ENCODE measurements at regions not wholly inside any gene's neighbourhood (a gene's known extent, or its start where the extent isn't known, plus 50 kb on each side); places are given as distances from the start of the nearest gene placed in this dataset.
"Not testable (repeated sequence)": the region's sequence is repeated elsewhere in the genome, so short reads cannot be mapped to it uniquely, and the experiment has no call there.

- H3K9me3 Mint-ChIP-seq = peaks cover 2% of the 10 kb centered on the region
- peaks cover 8% of the 10 kb centered on the region for H3K27me3 Mint-ChIP-seq
- no peak overlapping the region for H3K4me3 Mint-ChIP-seq
- H3K27ac Mint-ChIP-seq = no peak overlapping the region
- peaks cover 1% of the 10 kb centered on the region for H3K4me1 Mint-ChIP-seq
- intact Hi-C loops (cut with micrococcal nuclease) = no loop called here
- no peaks in the 10 kb centered on the region for H3K36me3 Mint-ChIP-seq (ENCODE audit: low read depth)
- no peak for DNase-seq
Measured at GRCh38 chr11:123330471-123330870, 99.6 kb upstream of the GRAMD1B start.

GRCh38 chr11:123330071-123330470 is 100.0 kb upstream of the GRAMD1B start:
- Mint-ChIP-seq H3K4me1 (peaks cover 1% of the 10 kb centered on the region), H3K27me3 (peaks cover 7% of the 10 kb centered on the region), H3K36me3 (ENCODE audit: low read depth) (no peaks in the 10 kb centered on the region), H3K27ac (no peak overlapping the region), H3K9me3 (no peaks in the 10 kb centered on the region), H3K4me3 (no peak overlapping the region)
- no peak for DNase-seq
- intact Hi-C loops (cut with micrococcal nuclease) = no loop called here

- H3K27ac Mint-ChIP-seq = no peak overlapping the region
- intact Hi-C loops (cut with micrococcal nuclease) = no loop called here
- no peak for DNase-seq
- H3K27me3 Mint-ChIP-seq = peaks cover 5% of the 10 kb centered on the region
- H3K36me3 Mint-ChIP-seq (ENCODE audit: low read depth) = no peaks in the 10 kb centered on the region
- H3K4me1 Mint-ChIP-seq = peaks cover 1% of the 10 kb centered on the region
- no peak overlapping the region for H3K4me3 Mint-ChIP-seq
- no peaks in the 10 kb centered on the region for H3K9me3 Mint-ChIP-seq
Measured at GRCh38 chr11:123328281-123328867, 101.7 kb upstream of the GRAMD1B start.

GRCh38 chr11:123325533-123325932 is 104.5 kb upstream of the GRAMD1B start:
- peaks cover 1% of the 10 kb centered on the region for H3K4me1 Mint-ChIP-seq
- intact Hi-C loops (cut with micrococcal nuclease) = no loop called here
- peaks cover 8% of the 10 kb centered on the region for H3K27me3 Mint-ChIP-seq
- no peaks in the 10 kb centered on the region for H3K9me3 Mint-ChIP-seq
- DNase-seq = no peak
- H3K4me3 Mint-ChIP-seq = no peak overlapping the region
- no peak overlapping the region for H3K27ac Mint-ChIP-seq
- H3K36me3 Mint-ChIP-seq (ENCODE audit: low read depth) = no peaks in the 10 kb centered on the region

- intact Hi-C loops (cut with micrococcal nuclease) = no loop called here
- DNase-seq = no peak
- Mint-ChIP-seq H3K36me3 (ENCODE audit: low read depth) (no peaks in the 10 kb centered on the region), H3K27ac (no peak overlapping the region), H3K4me3 (no peak overlapping the region), H3K4me1 (peaks cover 1% of the 10 kb centered on the region), H3K9me3 (no peaks in the 10 kb centered on the region), H3K27me3 (peaks cover 19% of the 10 kb centered on the region)
Measured at GRCh38 chr11:123323568-123323967, 106.5 kb upstream of the GRAMD1B start.

GRCh38 chr11:123321636-123322035 is 108.4 kb upstream of the GRAMD1B start:
- Mint-ChIP-seq H3K36me3 (ENCODE audit: low read depth) (no peaks in the 10 kb centered on the region), H3K27ac (no peak overlapping the region), H3K27me3 (peaks cover 18% of the 10 kb centered on the region), H3K9me3 (no peaks in the 10 kb centered on the region), H3K4me1 (no peaks in the 10 kb centered on the region), H3K4me3 (no peak overlapping the region)
- intact Hi-C loops (cut with micrococcal nuclease) = no loop called here
- DNase-seq = no peak

- DNase-seq = no peak
- Mint-ChIP-seq H3K27me3 (peaks cover 18% of the 10 kb centered on the region), H3K4me1 (no peaks in the 10 kb centered on the region), H3K27ac (no peak overlapping the region), H3K36me3 (ENCODE audit: low read depth) (no peaks in the 10 kb centered on the region), H3K4me3 (no peak overlapping the region), H3K9me3 (no peaks in the 10 kb centered on the region)
- intact Hi-C loops (cut with micrococcal nuclease) = no loop called here
Measured at GRCh38 chr11:123318623-123319022, 111.4 kb upstream of the GRAMD1B start.

- H3K4me3 Mint-ChIP-seq; intact Hi-C loops (cut with micrococcal nuclease); DNase-seq; H3K4me1 Mint-ChIP-seq; H3K9me3 Mint-ChIP-seq; H3K27ac Mint-ChIP-seq; H3K36me3 Mint-ChIP-seq (ENCODE audit: low read depth): not testable (repeated sequence)
- peaks cover 18% of the 10 kb centered on the region for H3K27me3 Mint-ChIP-seq
Measured at GRCh38 chr11:123318132-123318531, 111.9 kb upstream of the GRAMD1B start.

GRCh38 chr11:123316003-123316402 is 114.1 kb upstream of the GRAMD1B start:
- H3K36me3 Mint-ChIP-seq (ENCODE audit: low read depth) = no peaks in the 10 kb centered on the region
- intact Hi-C loops (cut with micrococcal nuclease) = no loop called here
- H3K9me3 Mint-ChIP-seq = no peaks in the 10 kb centered on the region

GRCh38 chr11:123314972-123315371 is 115.1 kb upstream of the GRAMD1B start:
- Mint-ChIP-seq H3K27me3 (peaks cover 12% of the 10 kb centered on the region), H3K27ac (no peak overlapping the region)
- no peak for DNase-seq

More at GRCh38 chr11:123316003-123316402, 114.1 kb upstream of the GRAMD1B start:
- no peak for DNase-seq
- Mint-ChIP-seq H3K4me1 (no peaks in the 10 kb centered on the region), H3K27ac (no peak overlapping the region), H3K4me3 (no peak overlapping the region), H3K27me3 (peaks cover 15% of the 10 kb centered on the region)

GRCh38 chr11:123313262-123313661 is 116.8 kb upstream of the GRAMD1B start:
- Mint-ChIP-seq H3K27ac (no peak overlapping the region), H3K36me3 (ENCODE audit: low read depth) (no peaks in the 10 kb centered on the region), H3K4me3 (no peak overlapping the region), H3K27me3 (peaks cover 4% of the 10 kb centered on the region), H3K9me3 (no peaks in the 10 kb centered on the region), H3K4me1 (no peaks in the 10 kb centered on the region)
- intact Hi-C loops (cut with micrococcal nuclease) = no loop called here
- no peak for DNase-seq

More at GRCh38 chr11:123314972-123315371, 115.1 kb upstream of the GRAMD1B start:
- Mint-ChIP-seq H3K36me3 (ENCODE audit: low read depth) (no peaks in the 10 kb centered on the region), H3K4me3 (no peak overlapping the region), H3K9me3 (no peaks in the 10 kb centered on the region), H3K4me1 (no peaks in the 10 kb centered on the region)
- intact Hi-C loops (cut with micrococcal nuclease) = no loop called here

- intact Hi-C loops (cut with micrococcal nuclease) = no loop called here
- Mint-ChIP-seq H3K4me3 (no peak overlapping the region), H3K4me1 (peaks cover 25% of the 10 kb centered on the region), H3K27me3 (no peaks in the 10 kb centered on the region), H3K27ac (no peak overlapping the region), H3K36me3 (ENCODE audit: low read depth) (no peaks in the 10 kb centered on the region), H3K9me3 (no peaks in the 10 kb centered on the region)
- no peak for DNase-seq
Measured at GRCh38 chr11:123308077-123308476, 113.0 kb upstream of the CLMP start.

GRCh38 chr11:123307276-123307675 is 112.2 kb upstream of the CLMP start:
- no peak overlapping the region for H3K4me3 Mint-ChIP-seq
- DNase-seq = no peak
- H3K9me3 Mint-ChIP-seq = no peaks in the 10 kb centered on the region
- H3K27ac Mint-ChIP-seq = no peak overlapping the region
- peaks cover 32% of the 10 kb centered on the region for H3K4me1 Mint-ChIP-seq
- H3K27me3 Mint-ChIP-seq = no peaks in the 10 kb centered on the region
- no peaks in the 10 kb centered on the region for H3K36me3 Mint-ChIP-seq (ENCODE audit: low read depth)
- intact Hi-C loops (cut with micrococcal nuclease) = no loop called here

GRCh38 chr11:123306531-123306930 is 111.5 kb upstream of the CLMP start:
- intact Hi-C loops (cut with micrococcal nuclease) = no loop called here
- Mint-ChIP-seq H3K9me3 (no peaks in the 10 kb centered on the region), H3K27me3 (no peaks in the 10 kb centered on the region), H3K4me3 (no peak overlapping the region), H3K4me1 (peaks cover 37% of the 10 kb centered on the region), H3K27ac (no peak overlapping the region), H3K36me3 (ENCODE audit: low read depth) (no peaks in the 10 kb centered on the region)
- no peak for DNase-seq
